ENCODE measurements at regions not wholly inside any gene's neighbourhood (a gene's known extent, or its start where the extent isn't known, plus 50 kb on each side); places are given as distances from the start of the nearest gene placed in this dataset.

DNA sequence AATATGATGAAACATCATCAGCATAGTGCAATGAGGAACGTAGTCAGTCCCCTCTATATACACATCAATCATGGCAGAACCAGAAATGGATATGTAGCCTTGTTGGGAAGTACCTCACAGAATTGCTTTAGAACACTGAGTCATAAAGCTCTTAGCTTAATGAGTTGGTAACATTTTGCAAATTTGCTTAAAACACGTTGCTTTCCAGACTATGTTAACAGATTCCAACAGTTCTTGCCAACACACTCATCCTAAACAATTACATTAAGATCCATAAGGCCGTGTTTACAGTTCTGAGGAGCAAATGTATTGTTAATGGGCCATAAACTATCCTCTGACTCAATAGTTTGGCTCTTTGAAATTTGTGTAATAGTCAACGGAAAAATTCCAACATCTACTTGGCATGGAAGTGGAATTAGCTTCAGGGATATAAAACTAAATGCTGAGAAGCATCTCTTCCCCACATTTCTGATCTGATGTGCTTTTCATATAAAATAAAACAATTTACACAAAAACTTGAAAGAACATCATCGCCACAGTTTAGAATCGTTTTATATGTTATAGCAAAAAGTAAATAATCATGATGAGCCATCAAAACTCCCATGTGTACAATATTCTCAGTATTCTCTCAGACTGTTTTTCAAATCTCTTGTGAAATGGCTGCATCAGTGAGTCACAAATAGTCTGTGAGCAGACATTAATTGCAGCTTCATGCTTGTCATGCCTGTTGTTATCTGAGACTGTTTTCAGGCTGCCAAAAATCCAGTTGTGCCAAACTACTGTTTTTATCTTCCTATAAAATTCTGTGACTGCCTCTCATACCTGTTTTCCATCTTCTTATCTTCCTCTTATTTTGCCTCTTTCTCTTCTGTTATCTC lies 291.9 kb downstream of the COX7C start:
- TF ChIP-seq EZH2 (IDR thresholded peaks at IDR 0.05; ENCODE audit: borderline replicate concordance, low read length) (no peak), CTCF (IDR thresholded peaks at IDR 0.05; ENCODE audit: low read length) (no peak)
